Stimulated activated CD4-positive, alpha-beta T cell treated with anti-CD3 and anti-CD28 coated beads, Interleukin-12 subunit alpha, Interleukin-12 subunit beta, amount 100 ng/mL, for 48 hours (primary cell): ENCODE measurements at regions not wholly inside any gene's neighbourhood (a gene's known extent, or its start where the extent isn't known, plus 50 kb on each side); places are given as distances from the start of the nearest gene placed in this dataset.

Source experiments
- DNase-seq, 3 donors: peaks; one replicate each; pipeline ENCODE4 v3.0.0-alpha.2; 2020; ENCODE audit warnings: low read depth in 2 of 3, low spot score in 1 of 3

DNA sequence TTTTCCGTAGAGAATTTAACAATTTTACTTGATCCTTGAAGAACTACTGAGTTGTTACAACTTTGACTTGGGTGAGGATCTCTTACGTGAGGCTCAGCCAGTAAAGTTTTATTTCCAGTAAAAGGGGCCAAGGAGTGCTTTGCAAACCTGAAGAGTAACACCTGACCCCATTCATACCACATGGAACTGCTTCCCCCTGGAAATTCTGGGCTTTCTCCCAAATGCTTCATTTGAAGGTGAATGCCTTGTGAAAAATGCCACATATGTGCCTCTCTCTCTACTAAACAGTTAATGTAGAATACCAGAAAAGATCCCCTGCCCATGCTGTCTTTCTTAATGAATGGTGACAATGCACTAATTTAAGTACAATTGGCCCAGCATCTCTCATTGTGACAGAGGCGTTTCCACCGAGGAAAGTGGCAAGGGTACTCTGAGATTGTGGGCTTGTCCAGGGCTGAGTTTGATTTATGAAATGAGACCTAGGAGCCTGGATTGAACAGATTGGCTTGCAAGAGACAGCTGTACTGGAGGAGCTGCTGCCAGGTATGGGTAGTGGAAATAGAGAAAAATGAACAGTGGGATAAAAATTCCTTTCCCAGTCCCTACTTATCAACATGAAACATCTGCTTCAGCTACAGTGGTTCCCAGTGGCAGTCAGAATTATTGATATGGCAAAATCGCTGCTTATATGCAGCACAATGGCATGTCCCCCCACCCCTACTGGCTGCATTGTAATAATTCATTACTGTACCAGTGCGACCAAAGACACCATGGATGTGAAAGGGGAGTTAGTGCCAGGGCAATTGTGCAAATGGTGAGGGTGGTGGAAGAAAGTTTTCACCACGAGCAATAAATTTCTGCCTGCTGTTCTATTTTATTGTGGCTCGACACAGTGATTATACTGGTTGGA lies 843.7 kb upstream of the WWC1 start:
- no peak for DNase-seq

DNA sequence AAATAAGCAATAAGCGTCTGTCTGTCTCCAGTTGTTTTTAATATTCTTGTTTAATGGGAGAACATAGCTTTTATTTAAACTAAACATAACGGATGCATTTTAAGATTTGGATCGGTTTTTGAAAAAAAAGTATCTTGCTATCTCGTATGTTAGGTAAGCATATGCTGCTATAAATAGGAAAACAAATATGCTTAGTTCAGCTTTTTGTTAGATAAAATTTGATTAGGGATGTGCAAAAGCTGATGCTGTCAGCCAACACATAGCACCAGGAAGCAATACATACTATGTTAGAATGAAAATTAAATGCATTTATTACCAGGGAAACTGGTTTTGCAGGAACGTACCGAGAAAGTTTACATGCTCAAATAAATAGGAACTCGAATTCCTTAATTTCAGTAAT lies 843.1 kb upstream of the WWC1 start:
- DNase-seq = no peak

DNA sequence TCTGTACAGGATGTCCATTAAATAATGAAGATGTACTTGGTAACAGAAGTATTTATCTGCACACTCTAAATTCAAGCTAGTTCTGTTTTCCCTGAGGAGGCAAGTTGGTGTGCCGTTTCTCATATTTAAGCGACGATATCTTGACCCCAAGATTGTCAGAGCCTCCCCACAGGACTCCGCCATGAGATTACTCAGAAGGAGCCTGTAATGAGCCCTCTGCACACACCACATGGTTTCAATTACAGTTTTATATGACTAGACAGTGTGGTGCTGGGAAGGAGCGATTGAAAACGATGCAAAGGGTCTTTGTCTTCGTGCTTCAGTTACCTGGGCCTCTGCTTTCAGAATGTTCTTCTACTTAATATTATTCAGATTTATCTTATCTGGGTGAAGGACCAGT lies 840.4 kb upstream of the WWC1 start:
- DNase-seq = no peak

DNA sequence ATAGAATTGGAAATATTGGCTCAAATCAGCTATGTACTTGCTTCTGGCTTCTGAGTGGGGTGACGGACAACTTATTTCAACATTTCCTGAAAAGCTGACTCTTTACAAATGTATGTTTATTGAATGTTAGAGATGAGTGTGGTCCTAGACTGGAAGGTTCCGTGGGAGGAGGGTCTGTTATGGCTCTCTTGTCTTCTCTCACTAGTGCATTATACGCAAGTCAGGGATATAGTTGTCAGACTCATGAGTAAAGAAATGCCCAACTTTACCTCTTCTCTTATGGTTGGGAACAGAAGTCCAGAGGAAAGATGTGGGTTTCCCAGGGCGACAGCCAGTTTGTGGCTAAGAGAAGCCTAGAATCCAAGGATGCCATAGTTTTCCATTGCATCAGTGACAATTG lies 839.3 kb upstream of the WWC1 start:
- DNase-seq = no peak

DNA sequence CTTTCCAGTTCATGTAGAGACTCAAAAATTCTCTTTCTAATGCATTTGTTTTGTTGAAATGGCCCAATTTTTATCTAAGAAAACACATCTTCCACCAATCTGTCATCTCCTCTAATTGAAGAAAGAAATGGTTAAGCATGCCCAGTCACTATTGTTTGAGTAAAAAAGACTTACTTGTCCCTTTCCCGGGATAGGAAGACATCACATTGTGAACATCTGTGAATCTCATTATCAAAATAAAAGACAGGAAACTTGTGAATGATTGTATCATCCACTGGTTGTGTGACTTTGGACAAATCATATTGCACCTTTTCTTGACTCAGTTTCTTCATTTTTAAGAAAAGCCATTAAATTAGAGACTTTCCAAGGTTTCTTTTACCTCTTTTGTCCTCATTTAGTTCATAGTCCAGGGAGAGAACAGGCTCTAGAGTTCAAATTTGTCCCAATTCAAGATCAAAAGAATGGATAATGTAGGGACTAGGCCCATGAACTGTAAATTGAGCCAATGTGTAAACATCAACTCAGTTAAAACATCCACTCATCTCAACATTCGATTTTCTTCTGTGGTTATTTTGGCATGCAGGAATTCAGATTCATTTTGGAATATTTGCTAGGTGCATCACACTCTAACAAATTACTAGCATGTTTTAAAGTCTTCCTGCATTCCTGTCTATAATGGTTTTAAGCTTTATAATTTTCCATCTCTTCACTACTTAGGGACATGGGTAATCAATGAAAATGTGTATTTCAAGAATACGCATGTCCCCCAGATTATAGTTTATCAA lies 838.0 kb upstream of the WWC1 start:
- DNase-seq = no peak

DNA sequence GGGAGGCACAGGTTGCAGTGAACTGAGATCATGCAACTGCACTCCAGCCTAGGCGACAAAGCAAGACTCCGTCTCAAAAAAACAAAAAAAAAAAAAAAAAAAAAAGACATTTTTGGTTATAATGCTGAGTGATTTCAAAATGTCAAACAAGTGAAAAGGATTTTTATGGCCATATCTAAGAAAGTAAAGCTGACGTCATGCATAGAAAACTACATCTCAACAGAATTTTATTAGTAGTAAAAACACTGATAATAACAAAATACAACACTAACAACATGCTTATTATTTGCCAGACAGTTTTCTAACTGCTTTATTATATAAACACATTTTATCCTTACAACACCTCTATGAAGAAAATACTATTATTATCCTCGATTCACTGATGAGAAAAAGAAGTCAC lies 833.0 kb upstream of the WWC1 start:
- no peak for DNase-seq

DNA sequence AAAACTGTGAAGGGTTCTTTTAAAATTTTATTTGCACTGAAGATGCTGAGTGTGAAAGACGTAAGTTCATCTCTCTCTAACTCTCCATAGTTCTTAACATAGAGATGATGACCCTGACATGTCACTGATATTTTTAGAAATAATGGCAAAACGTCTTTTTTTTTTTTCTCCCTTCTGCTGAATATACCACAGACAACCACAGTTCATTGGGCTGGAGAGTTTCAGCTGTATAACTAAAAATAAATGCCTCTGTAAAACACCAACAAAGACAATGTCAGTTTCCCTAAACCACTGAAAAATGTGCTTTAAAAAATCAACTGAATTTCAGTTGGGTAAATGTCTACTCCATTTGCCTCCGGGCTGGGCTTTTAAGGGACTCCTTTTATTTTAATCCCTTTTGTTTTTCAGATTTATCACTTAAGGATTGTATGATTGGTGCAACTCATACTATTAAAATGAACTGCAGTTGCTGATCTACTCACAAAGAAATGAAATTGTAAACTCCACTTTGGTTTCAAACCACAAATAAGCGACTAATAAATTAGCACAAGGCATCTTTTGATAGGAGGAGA lies 830.9 kb upstream of the WWC1 start:
- no peak for DNase-seq

DNA sequence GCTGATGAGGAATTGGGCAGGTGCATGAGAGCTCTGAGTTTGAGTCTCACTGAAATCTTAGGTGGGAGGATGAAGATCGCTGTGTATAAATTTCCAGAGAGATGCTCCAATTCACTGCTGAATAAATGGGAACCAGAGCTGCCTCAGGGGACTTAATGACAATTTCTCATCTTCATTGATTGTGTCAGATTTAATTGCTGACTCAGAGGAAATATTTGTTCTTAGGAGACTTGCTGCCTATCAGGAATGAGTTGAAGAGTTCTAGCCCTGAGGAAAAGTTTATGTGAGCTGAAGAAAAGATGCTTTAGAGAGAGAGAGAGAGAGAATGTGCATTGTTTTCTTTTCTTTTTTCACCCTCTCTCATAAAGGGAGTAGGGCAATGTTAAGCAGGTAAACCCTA lies 827.5 kb upstream of the WWC1 start:
- DNase-seq = no peak

DNA sequence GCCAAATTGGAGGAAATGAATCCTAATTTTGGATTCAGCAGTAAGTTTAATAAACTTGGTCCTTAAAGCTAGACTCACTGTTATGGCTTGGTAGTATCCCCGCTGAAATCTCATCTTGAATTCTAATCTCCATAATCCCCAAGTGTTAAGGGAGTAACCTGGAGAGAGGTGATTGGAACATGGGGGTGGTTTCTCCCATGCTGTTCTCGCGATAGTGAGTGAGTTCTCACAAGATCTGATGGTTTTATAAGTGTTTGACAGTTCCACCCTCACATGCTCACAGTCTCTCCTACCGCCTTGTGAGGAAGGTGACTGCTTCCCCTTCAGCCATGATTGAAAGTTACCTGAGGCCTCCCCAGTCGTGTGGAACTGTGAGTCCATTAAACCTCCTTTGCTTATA lies 824.5 kb upstream of the WWC1 start:
- DNase-seq = no peak

DNA sequence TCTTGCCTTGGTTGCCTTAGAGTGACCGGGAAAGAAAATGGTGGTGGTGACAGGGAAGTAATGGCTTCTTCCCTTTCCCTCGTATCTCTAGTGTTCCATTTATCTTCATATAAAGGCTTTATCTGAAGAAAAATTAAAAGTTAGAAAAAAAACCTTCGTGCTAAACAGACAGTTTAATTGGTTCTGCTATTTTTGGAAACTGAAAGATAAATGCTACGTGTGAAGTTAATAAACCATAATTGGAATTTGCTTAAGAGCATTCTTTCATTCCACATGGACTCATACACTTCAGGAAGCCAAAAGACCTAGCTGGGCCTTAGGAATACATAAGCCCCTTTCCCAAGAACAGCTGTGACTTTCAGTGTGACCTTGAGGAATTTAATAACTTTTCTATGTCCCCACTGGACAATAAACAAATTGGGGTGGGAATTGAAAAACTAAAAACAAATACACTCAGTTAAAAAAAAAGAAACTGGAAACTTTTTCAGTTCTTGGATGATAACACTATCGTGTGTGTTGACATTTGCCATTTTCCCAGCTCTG lies 818.8 kb upstream of the WWC1 start:
- no peak for DNase-seq

DNA sequence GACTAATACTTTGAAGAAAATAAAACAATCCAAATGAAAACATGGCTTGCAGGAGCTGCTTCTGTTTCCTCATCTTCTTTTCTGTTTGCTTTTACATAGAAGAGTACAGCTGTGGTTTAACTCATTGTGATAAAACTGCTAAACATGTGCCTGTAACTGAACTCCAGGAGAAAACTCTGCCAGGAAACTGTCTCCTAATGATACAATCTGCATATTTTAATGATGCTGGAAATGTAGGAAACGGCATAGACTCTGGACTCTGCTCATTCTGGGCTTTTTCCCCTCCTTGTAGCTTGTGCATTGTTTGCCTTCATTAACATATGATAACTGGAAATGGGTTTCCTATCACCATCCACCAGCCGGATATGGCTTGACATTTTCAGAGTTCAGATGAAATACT lies 813.3 kb upstream of the WWC1 start:
- no peak for DNase-seq

DNA sequence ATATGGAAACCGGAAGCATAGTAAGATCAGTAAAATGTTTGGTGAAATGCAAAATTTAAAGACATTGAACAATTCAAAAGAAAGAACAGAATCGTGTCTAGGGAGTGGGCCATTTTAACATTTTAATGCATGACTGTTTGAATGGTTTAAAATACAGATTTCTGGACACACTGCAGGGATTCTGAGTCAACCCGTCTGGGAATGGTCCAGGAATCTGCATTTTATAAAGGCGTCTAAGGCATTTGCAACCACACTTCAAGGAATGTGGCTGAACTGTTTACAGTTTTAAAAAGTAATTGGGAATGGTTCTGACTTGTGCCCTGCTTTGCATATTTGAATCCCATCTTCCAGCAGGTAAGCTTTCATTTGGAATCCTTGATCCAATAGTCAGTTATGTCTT lies 811.7 kb upstream of the WWC1 start:
- no peak for DNase-seq

DNA sequence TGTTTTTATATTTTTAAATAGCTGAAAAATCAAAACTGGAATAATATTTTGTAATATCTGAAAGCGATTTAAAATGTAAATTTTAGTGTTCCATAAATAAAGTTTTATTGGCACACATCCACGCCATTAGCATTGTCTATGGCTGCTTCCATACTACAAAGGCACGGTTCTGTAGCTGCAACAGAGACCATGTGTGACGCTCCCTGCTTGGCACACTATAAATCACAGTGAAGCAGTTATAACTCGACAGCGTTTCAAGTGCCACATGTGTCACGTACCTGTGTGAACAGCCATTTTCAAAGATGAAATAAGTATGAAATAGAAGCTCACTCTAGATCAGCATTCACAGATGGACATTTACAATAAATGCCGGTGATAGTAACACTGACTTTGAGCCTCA lies 810.1 kb upstream of the WWC1 start:
- no peak for DNase-seq

DNA sequence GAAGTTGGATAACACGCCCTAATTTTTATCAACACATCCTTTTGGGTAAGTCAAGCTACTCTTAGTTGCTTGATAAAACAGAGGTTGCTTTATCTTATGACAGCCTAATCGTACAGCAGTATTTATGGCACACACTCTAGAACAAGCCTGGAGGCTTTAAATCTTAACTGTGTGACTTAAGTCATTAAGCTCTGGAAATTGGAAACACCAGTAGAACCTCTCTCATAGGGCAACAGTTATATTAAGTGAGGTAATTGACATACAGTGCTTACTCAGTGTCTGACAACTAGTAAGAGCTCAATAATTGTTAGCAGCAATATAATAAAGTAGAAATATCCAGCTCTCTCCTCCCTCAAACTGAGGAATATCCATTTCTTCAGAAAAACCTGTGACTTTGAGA lies 808.9 kb upstream of the WWC1 start:
- DNase-seq = no peak

DNA sequence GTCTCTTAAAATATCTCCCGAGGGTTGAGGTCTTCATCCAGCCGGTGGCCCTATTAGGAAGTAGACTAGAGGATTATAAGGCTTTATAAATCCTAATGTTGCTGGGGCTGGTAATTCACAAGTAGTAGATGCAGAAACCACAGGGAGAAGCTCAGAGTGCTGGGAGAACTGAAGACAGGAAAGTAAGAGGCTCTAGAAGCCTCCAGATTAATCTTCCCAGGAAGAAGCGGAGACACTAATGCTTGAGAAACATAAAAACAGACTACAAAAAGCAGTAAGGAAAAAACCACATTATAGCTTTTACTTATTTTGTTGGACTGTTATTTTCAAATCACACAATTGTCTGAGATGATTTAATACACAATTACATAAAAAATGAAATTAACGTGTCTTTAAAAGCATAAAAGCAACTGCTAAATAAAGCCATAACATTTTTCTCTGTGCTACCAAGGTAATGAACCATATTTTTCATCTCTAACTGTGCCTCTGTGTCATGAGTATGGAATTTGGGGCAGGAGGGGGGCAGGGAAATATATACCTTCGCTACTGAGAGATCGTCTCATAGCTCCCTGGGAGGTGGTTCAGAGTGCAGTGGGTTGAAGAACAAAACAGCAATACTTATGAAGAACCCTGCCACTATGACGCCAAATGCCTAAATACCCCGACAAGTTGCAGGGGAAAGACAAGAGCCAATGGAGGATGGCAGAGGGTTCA lies 806.2 kb upstream of the WWC1 start:
- DNase-seq = no peak

DNA sequence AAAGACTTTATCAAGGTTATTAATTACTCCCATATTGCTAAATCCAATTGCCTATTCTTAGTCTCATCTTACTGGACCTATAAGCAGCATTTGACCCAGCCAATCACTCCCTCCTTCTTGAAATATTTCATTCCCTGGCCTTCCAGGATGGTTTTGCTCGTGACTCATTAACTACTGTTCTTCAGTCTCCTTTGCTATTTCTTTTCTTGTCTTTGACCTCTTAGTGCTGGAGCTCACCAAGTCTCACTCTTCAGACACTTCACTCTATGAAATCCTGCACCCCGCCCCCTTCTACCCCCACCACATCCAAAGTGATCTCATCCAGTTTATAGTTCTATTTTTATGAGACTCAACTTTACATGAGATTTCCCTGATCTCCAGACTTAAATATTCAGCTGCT lies 803.1 kb upstream of the WWC1 start:
- DNase-seq = no peak

DNA sequence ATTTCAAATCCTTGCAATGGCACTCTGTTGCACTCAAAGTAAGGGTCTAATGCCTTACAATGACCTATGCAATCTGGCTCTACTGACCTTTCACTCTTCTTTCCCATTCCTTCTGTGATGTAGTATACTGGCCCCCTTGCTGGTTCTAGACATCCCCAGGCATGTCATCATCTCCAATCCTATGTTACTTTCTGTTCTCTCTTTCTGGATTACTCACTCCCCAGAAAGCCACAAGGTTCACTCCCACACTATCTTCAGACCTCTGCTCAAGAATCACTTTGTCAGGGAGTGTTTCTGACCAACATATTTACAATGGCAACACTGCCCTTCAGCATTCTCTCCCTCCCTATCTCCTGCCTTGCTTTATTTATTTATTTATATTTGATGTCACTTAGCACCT lies 802.2 kb upstream of the WWC1 start:
- no peak for DNase-seq

DNA sequence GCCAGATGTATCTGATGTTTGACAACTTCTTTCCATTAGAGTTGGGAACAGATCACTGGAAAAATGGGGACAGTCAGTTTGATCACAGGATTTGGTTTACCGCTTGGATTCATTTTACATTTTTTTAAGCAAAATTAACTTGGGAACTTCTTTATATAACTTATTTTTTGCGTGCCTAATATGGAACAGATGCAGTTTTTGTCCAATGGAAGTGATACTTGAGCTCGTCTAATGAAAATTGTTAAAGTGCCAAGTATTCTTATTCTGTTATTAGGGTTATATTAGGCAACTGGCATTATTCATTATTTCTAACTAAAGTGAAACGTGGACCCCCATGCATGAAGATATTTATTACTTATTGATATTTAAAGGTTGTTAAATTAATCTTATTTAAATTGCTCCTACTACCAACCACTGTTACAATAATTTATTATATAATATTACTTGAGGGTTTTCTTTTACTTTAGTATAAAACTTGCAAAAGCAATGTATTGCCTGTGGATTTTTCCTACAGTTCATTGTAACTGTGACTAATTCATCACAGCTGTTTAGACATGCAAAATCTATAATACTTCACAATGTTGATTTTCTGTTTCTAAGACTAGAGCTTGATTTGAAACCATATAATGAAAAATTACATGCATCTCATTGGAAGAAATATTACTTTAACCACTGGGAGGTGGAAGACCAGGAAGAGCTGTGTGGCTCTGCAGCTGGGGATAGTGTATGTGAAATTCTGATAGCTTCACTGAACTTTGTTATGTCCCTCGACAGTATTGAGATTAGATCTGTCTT lies 787.3 kb upstream of the WWC1 start:
- DNase-seq = no peak

DNA sequence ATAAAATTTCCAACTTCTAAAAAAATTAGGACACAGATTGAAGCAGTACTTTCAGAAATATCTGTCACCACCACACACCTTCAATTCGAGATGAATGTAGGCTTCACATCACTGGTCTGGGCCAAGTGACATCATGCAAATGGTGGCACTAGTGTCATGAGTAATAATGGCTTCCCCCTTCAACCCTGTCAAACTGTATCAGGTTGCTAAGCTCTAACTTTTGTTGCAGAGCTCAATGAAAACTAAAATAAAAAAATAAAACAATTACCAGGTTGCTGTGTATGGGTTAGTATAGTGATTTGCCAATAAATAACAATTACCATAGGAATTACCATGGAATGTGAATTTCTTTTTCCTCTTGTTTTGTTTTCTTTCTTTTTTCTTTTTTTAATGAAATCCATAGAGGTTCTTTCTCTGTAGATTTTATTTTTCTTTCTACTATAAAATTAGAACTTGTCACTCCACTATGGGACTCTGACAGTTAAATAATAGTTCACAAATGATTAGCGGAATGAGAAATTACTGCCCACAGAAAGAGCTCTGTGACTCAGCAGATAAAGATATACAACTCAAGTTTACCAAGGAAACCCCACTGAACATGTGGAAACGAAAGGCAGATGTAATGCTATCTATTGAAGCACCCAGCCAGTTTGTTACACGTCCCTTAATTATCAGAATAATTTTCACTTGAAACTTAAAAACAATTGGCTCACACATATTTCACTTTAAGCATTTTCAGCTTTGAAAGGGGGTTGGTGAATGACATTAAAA lies 783.8 kb upstream of the WWC1 start:
- DNase-seq = no peak

DNA sequence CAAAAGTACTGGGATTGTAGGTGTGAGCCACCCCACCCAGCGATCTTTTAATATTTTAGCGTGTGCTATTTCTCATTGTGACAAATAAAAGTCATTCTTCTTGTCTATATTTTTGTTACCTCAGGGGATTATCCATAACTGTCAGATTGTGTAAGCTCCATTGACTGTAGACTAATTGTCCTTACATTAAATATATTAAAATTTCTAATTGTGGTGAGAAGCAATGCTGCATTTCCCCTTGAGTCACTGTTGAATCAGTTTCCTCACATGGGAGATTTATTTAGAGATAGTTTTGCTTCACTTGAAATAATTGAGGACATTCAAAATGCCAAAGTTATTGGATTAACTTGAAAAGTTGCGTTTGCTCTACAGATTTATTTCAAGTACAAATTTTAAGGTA lies 782.4 kb upstream of the WWC1 start:
- DNase-seq = no peak
